ACHN (cell line): ENCODE measurements at regions not wholly inside any gene's neighbourhood (a gene's known extent, or its start where the extent isn't known, plus 50 kb on each side); places are given as distances from the start of the nearest gene placed in this dataset.

Source experiments
- DNase-seq: peaks from one replicate; pipeline ENCODE4 v3.0.0-alpha.2; 2015
- in situ Hi-C: cut with HindIII; loops from 2 replicates; pipeline ENCODE4 v1.10.0; 2017; ENCODE audit warnings: low sequenced_read_pairs, low pct_ligation_motif_present, low pct_unique_long_range_greater_than_20kb

DNA sequence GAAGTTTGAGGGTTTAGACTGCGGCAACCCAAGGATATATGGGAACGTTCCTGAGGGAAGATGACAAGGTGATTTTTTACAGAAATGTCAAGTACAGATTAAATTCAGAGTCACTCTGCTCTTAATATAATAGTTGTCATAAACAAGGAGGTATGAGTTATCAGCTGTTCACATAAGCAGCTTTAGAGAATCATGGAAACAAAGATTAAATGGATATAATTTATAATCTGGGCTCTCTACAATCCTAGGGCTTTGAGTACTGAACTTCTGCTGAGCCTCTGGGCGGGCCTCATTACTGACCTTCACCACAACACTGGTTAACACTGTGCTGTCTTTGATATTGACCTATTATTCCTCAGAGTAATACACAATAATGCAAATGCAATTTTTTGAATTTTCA lies 577.8 kb downstream of the RPS29 start:
- in situ Hi-C loops, result no loop called here
- DNase-seq, result no peak

- in situ Hi-C loops, result no loop called here
These were observed 595.0 kb downstream of the RPS29 start for GRCh38 chr14:48991141-48991540.

DNA sequence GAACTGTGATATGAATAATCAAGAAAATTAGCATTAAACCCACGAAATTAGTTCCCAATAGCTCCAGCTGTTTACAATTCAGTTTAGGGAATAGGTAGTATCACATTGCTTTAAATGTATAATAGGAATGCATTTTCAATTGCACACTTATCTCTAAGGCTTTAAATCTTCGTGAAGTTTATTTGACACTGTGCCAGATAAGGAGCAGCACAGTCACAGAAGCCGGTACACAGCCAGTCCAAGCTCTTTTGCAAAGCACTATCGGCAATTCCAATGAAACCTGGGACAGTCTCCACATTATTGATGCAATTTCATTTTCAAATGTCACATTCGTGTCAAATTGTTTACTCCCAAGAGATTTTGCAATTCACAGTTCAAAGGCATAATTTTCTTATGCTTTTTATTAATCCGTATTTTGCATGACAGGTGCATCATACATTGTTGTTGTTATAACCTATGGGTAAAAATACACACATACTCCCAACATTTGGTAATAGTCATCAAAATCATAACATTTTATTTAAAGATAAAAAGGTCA lies 602.8 kb downstream of the RPS29 start:
- in situ Hi-C loops, result no loop called here
- no peak for DNase-seq

More at GRCh38 chr14:48991141-48991540, 595.0 kb downstream of the RPS29 start:
- no peak for DNase-seq

DNA sequence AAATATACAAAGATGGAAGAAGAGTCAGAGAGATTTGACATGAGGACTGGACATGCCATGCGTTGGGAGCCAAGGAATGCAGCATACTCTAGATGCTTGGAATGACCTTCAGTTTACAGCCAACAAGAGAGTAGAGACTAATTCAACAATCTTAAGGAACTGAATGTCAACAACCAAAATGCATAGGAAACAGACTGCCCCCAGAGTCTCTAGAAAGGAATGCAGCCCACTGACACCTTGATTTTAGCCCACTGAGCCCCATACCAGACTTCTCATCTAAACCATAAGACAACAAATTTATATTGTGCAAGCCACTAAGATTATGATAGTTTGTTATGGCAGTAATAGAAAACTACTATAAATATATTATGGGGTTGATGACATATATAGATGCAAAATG lies 611.2 kb downstream of the RPS29 start:
- in situ Hi-C loops, result no loop called here
- DNase-seq, result no peak

DNA sequence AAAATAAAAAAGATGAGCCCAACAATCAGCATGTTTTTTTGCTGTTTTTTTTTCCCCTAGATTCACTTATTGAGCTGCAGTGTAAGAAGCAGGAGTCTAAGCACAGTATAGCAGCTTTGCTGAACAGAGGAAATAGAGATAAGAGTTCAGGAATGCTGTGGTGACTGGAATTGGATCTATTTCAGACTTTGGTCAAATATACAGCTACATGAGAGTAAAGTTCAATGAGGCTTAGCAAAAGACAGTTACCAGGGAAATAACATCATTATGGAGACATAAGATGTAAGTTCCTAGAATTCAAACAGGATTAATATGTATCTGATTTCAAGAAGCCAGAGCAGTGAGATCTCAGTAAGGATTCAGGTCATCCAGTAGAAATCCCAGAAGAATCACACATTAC lies 613.0 kb downstream of the RPS29 start:
- DNase-seq, result no peak
- in situ Hi-C loops, result no loop called here

- DNase-seq, result no peak
- in situ Hi-C loops, result no loop called here
These were observed 615.2 kb downstream of the RPS29 start for GRCh38 chr14:48970943-48971342.

- no peak for DNase-seq
- in situ Hi-C loops, result no loop called here
These were observed 618.8 kb downstream of the RPS29 start for GRCh38 chr14:48967419-48967818.

GRCh38 chr14:48963231-48963790 lies 622.9 kb downstream of the RPS29 start:
- no peak for DNase-seq
- in situ Hi-C loops, result no loop called here

- DNase-seq, result no peak
These were observed 628.7 kb downstream of the RPS29 start for GRCh38 chr14:48957486-48957885.

DNA sequence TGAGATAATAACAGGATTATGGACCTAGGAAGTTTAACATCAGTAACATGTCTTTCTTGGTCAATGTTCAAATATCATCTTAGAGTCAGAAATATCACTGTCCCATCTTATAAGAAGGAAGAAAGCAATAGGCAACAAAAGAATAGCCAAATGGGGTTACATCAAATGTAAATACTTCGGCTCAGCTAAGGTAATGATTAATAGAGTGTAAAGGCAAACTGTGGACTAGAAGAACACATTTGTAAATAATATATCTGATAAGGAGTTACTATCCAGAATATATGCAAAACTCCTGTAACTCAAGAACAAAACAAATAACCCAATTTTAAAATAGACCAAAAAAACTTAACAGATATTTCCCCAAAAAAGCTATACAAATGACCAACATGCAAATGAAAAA lies 630.3 kb downstream of the RPS29 start:
- no peak for DNase-seq
- in situ Hi-C loops, result no loop called here

More at GRCh38 chr14:48957486-48957885, 628.7 kb downstream of the RPS29 start:
- in situ Hi-C loops, result no loop called here

GRCh38 chr14:48954446-48954845 lies 631.7 kb downstream of the RPS29 start:
- no peak for DNase-seq
- in situ Hi-C loops, result no loop called here

DNA sequence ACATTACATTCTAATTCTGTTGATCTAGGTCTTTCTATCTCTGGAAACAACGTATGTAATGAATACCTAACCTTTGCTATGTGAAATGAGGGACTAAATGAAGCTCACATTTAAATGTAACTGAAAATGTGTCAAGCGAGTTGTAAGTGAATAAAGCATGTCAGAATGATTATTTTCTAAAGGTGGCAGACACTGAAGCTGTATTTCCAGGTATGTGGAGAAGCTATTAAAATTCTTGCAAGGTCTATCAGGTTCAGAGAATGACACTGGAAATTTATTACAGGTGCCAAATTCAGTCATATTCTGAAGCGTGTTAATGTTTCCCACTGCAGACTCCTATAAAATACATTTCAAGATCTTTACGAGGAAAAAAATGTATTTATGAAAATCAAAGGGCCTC lies 641.4 kb downstream of the RPS29 start:
- in situ Hi-C loops, result no loop called here
- no peak for DNase-seq

DNA sequence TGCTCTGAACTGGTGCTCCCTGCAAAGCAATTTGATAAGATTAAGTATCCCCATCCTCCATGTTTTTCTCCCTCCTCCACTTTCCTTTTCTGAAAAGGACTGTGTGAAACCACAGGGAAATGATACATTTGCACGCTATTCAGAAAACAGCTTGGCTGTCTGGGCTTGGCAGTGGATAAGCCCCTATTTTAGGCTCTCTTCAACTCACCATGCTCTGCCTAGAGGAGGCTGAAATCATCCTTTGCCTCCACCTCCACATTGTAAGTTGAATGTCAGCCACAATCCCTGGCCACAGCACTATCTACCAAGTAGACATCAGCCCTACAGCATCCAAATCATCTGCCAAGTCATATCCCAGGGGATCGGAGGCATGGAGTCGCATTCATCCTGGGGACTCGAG lies 642.3 kb downstream of the RPS29 start:
- no peak for DNase-seq
- in situ Hi-C loops, result no loop called here

DNA sequence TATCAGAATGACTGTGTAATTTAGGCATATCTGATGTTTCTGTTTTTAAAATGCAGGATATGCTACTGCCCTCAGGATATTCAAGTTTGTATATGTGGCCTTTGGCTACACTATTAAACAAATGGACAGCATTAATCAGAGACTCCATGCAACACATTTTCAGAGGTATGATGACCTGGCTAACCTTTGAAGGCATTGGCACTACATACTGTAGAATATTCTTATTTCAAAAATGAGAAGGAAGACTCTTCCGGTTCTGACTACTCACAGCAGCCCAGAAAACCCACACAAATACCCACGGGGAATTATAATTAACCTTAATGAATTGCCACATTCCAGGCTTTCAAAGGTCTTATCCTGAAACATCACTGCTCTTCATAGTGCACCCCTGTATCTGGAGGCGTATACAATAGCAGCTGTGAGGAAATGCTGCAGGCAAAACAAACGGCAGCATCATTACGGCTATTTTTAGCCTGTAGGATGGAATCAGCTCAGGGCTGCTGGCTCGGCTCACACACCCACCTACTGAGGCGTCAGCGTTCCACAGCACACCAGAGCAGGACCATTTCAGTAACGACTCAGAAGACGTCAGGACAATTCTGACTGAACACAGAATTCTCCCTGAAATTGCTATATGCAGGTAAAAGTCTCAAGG lies 648.5 kb downstream of the RPS29 start:
- in situ Hi-C loops, result no loop called here
- no peak for DNase-seq

DNA sequence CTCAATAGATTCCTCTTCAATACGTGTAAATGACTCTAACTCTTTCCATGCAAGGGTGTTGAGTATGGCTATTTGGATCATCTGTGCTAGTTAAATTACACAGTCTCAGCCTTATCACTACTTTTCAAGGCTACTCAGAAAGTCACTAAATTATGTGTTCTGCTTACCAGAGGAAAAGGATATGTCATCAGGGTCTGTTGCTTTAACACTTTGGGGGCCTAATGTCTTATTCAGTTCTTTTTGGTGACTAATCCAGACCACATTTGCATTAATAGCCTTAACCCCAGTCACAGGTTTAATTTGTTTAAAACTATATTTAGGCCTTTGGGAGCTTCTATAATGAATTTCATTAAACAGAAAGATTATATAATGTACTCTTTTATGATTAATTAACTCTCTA lies 649.3 kb downstream of the RPS29 start:
- DNase-seq, result no peak
- in situ Hi-C loops, result no loop called here

GRCh38 chr14:48936362-48936761 lies 649.8 kb downstream of the RPS29 start:
- in situ Hi-C loops, result no loop called here
- no peak for DNase-seq

DNA sequence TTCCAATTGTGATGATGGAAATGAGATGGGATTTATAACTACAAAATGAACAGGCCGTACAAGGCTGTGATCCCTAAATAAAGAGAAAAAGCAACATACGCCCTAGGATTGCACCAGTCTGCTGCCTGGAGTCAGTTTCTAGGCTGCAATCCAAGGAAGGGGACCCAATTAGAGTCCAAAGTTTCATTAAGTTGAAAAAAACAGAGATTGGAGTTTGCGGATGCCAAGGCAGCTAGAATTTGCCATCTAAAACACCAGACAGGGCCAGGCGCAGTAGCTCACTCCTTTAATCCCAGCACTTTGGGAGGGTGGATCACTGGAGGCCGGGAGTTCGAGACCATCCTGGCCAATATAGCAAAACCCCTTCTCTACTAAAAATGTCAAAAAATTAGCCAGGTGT lies 661.0 kb downstream of the RPS29 start:
- no peak for DNase-seq
- in situ Hi-C loops, result no loop called here

DNA sequence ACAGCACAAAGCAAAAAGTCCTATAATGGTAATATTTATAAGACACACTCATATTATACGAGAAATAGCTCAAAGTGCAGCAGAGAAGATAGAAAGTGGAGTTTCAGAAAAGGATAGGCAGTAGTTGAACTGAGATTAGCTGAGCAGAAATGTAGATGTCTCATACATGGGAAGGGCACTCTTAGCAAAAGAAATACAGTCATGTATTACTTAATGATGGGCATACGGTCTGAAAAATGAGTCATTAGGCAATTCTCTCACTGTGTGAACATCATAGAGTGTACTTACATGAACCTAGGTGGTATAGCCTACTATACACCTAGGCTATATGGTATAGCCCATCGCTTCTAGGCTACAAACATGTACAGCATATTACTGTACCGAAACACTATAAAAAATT lies 671.3 kb downstream of the RPS29 start:
- no peak for DNase-seq
- in situ Hi-C loops, result no loop called here

GRCh38 chr14:48914382-48914781 lies 671.8 kb downstream of the RPS29 start:
- DNase-seq, result no peak
- in situ Hi-C loops, result no loop called here

GRCh38 chr14:48900565-48900964 lies 685.6 kb downstream of the RPS29 start:
- in situ Hi-C loops, result no loop called here
- DNase-seq, result no peak
